COLO668 (cell line): ENCODE measurements at regions not wholly inside any gene's neighbourhood (a gene's known extent, or its start where the extent isn't known, plus 50 kb on each side); places are given as distances from the start of the nearest gene placed in this dataset.
"Not testable (repeated sequence)": the region's sequence is repeated elsewhere in the genome, so short reads cannot be mapped to it uniquely, and the experiment has no call there.

Source experiments
- DNase-seq: peaks from one replicate; lab custom pipeline; 2025; ENCODE audit not compliant: unreplicated experiment; lab: John Stamatoyannopoulos, UW

DNA sequence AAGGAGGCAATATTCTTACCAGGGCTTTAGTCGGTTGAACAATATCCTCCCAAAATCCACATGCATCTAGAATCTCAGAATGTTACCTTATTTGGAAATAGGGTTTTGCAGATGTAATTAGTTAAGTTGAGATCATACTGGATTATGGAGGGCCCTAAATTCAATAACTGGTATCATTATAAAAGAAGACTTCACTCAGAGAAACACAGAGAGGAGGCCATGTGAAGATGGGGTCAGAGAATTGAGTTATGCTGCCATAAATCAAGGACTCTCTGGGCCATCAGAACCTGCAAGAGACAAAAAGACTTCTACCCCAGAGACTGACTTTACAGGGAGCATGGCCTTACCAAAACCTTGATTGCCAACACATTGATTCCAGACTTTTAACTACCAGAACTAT is 1611.1 kb downstream of the SLITRK5 start:
- no peak for DNase-seq

DNA sequence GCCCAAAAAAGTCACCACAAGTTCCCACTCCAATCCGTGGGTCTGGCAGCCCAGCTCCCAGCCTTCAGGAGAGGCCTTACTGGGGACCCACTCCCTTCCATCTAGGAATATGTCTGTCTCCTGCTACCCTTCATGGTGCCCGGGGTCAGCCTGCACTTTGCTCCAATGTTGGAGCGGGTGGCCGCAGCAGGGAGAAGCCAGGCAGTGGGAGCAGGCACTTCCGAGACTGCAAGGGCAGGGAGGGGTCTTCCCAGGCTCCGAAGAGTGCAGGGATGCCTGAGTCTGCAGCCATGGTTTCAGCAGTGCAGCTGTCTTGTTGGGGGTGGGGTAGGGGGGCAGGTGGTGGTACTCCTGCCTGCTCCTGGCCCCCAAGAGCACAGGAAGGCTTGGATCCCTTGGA is 1616.2 kb downstream of the SLITRK5 start:
- no peak for DNase-seq

DNA sequence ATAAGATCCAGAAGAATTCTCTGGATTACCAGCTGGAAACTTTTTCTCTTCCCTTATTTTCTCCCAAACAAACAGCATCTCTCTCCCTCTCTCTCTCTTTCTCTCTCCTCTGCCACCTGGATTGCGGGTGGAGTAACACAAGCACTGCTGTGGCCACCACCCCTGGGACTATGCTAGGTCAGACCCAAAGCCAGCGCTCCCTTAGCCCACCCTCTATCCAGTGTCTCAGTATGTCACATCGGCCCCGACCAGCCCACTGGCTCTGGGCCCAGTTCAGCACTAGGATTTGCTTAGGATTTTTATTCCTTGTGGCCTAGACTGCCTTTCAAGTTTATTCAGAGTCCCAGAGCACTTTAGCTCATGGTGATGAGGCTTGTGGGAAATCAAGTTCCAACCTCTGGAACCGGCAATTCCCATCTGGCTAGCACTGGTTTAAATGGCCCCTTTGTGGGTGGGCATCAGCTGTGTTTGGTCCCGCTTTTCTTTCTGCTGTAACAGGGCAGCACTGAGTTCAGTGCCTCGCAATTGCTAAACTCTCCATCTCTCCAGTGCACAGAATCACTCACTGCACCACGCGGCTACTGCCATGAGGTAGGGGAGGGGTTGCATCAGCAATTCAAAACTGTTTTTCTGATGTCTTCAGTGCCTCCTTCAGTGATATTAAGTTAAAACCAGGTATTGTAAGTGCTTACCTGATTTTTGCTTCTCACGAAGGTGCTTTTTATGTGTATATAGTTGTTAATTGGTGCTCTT is 1623.1 kb downstream of the SLITRK5 start:
- no peak for DNase-seq

GRCh38 chr13:89307278-89307677 is 1636.1 kb downstream of the SLITRK5 start:
- no peak for DNase-seq

- DNase-seq = no peak
Observed at GRCh38 chr13:89310943-89311672, 1639.9 kb downstream of the SLITRK5 start.

DNA sequence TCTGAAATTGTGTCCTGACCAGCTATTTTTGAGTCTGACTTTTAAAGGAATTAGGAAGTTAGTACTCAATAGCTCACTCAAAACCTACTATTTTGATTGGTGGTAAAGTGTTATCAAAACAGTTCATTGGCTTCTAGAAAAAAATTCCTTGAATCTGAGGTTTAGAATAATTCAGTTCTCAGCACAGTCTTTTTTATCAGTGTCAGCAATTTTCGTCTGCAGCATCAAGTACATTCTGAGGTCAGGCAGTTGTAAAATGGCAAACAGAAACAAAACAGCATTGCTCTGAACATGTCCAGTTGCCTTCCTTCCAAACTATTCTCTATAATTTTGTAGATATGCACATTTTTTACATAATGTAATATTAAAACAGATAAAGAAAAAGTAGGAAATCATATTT is 1644.1 kb downstream of the SLITRK5 start:
- DNase-seq = no peak

GRCh38 chr13:89322466-89322865 is 1651.3 kb downstream of the SLITRK5 start:
- DNase-seq = no peak

DNA sequence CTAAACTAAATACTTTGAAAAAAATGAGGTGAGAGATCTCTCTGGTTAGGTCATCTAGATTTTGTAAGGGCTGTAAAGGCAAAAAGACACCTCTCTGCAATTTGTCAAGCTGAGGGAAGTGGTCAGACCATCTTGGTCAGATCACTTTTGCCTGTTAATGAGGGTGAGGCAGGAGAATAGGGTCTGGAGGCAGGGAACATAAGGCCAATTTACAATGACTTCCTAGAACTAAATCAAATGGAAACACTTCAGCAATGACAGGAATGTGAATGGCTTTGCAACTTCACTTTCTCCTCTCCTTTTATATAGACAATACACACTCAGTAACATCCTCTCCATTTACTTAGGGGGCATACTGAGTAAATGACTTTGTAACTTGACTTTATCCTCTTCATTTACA is 1653.4 kb downstream of the SLITRK5 start:
- DNase-seq = no peak

GRCh38 chr13:89343165-89343564 is 1672.0 kb downstream of the SLITRK5 start:
- DNase-seq = no peak

DNA sequence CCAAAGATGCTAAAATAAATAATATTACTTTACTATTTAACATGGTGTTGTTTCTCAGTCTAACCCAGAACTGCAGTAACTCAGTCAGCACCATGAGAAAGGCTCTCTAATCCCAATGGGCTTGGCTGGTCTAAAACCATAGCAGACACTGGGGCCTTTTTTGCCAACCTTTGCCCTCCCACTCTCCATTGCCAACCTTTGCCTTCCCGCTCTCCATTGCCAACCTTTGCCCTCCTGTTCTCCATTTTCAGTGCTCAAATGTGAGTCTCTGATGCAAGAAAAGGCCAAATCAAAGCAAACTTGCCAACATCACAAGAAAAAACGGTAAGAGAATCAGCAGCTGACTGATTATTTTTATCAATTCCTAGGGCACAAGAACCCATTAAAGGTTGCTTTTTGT is 1681.2 kb downstream of the SLITRK5 start:
- no peak for DNase-seq

- DNase-seq = no peak
Observed at GRCh38 chr13:89361909-89362308, 1690.7 kb downstream of the SLITRK5 start.

DNA sequence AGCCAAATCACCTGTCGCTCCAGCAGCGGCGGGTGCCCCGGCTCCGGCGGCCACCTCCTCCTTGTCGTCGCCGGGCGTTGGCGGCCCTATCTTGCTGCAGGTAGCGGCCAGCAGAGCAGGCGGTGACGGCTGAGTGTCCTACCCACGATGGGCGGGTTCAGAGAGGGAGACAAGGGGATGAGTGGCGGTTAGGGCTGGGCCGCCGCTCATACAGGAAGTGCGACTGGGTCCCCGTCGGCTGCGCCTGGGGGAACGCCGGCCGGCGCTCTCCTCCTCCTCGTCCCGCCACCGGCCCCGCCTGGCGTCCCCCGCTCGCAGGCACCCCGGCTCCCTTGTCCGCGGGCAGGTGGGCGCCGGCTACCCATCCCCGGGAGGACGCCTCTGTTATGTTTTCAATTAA is 1692.0 kb downstream of the SLITRK5 start:
- no peak for DNase-seq

DNA sequence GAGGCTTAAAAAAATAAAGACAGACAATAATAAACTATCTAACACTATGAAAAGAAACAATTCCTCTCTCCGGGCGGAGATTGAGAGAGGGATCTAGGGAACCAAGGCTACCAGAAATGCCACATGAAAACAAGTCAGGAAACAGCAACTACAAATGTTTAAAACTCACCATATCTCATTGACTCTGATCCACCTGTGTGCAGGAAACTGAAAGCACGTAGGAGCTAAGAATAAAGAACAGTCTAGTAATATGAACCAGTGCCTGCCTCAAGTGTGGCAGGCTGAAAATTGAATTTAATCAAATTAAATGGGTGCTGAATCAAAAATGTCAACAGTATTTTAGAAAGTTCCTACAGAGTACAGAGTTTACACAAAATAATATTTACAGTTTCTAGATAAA is 1701.0 kb downstream of the SLITRK5 start:
- no peak for DNase-seq

- DNase-seq = no peak
Observed at GRCh38 chr13:89375839-89376238, 1704.7 kb downstream of the SLITRK5 start.

- DNase-seq = peak; percentile 68
Observed at GRCh38 chr13:89380101-89380500, 1708.9 kb downstream of the SLITRK5 start.

DNA sequence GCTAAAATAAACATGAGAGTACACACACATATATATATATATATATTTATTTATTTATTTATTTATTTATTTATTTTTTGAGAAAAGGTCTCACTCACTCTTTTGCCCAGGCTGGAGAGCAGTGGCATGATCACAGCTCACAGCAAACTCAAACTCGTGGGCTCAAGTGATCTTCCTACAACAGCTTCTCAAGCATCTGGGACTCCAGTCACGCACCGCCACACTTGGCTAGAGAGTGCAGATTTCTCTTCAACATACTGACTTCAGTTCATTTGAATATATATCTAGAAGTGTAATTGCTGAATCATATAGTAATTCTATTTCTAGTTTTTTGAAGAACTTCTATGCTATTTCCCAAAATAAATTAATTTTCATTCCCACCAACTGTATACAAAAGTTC is 1711.8 kb downstream of the SLITRK5 start:
- DNase-seq = peak; percentile 28

- DNase-seq = no peak
Observed at GRCh38 chr13:89383891-89384290, 1712.7 kb downstream of the SLITRK5 start.

- no peak for DNase-seq
Observed at GRCh38 chr13:89393758-89394304, 1722.7 kb downstream of the SLITRK5 start.

GRCh38 chr13:89401264-89401675 is 1730.1 kb downstream of the SLITRK5 start:
- no peak for DNase-seq

GRCh38 chr13:89402211-89402610 is 1731.0 kb downstream of the SLITRK5 start:
- no peak for DNase-seq

GRCh38 chr13:89406096-89406495 is 1734.9 kb downstream of the SLITRK5 start:
- DNase-seq = not testable (repeated sequence)

- DNase-seq = no peak
Observed at GRCh38 chr13:89407357-89407756, 1736.2 kb downstream of the SLITRK5 start.
